ENCODE measurements at regions not wholly inside any gene's neighbourhood (a gene's known extent, or its start where the extent isn't known, plus 50 kb on each side); places are given as distances from the start of the nearest gene placed in this dataset.

GRCh38 chr20:50258790-50259483 is 68.3 kb downstream of the CEBPB start:
- DNase-seq, result no peak

DNA sequence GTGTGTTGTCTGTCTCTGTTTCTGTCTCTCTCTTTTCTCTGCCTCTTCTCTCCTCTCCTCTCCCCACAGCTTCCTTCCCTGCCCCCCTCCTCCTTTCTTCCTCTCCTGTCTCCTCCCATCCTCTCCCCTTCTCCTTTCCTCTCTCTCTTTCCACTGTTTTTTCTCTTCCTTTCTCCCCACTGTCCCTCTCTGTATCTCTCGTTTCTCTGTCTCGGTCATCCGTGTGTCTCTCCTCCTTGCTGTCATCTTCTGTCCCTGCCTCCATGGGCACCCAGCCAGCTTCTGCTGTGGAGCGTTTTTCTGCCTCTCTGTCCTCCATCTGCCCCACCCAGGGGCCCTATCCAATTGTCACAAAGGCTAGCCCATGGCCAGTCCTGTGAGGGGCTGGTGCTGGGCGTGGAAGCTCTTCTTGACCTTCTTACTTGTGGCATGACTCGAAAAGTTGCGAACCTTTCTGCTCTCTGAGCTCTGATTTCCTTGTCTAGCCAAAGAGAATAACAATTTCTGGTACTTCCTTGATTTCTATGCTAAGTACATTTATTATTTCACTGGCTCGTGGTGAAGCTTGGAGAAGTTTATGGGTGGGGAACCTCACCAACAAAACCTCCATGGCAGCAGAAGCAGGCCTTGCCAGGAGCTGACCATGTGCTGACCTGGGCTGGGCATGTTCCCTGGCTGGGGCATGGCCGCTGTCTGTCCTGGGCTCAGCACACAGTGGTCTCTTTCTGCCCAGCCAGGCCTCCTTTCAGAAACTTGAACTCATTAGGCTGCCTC is 69.3 kb downstream of the CEBPB start:
- DNase-seq, result no peak

- no peak for DNase-seq
These were observed 70.0 kb downstream of the CEBPB start for GRCh38 chr20:50260479-50261221.

DNA sequence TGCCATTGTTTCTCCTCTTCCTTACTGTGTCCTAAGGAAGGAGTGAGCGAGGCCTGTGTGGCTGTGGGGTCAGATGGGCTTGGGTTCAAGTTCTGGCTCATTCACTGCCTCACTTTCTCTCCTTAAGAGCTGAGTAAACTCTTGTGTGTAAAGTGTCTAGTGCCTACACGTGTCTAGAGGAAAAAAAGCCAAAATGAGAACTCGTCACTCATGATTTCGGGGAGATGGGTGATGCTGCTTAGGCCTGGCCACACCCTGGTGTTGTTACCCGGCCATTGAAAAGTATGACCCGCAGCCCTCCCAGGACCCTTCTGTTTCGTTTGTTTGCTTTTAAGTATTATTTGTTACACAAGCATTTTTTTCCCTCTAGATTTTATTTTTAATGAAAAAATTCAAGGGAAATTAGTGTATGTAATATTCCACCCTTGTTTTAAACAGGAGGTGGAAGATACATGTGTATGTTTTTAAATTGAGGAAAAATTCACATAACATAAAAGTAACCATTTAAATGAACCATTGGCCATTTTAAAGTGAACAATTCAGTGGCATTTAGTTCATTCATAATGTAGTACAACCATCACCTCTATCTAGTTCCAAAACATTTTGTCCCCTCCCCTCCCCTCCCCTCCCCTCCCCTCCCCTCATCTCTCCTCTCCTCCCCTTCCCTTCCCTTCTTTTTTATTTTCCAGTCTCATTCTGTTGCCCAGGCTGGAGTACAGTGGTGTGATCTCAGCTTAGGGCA is 71.0 kb downstream of the CEBPB start:
- no peak for DNase-seq

DNA sequence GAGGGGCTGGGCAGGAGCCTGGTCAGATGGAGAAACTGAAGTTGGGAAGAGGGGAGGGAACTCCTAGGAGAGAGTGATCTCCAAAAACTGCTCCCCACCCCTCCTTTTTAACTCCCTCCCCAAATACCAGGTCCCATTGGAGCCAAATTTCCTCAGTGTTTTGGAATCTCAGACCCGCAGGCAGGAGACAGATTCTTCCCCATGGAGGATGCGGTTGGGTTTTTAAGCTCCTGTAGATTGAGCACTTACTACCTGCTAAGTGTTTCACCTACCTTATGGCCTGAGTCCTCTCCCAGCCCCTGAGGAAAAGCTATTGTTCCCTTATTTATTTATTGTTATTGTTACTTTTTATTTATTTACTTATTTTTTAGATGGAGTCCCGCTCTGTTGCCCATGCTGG is 73.2 kb downstream of the CEBPB start:
- no peak for DNase-seq

DNA sequence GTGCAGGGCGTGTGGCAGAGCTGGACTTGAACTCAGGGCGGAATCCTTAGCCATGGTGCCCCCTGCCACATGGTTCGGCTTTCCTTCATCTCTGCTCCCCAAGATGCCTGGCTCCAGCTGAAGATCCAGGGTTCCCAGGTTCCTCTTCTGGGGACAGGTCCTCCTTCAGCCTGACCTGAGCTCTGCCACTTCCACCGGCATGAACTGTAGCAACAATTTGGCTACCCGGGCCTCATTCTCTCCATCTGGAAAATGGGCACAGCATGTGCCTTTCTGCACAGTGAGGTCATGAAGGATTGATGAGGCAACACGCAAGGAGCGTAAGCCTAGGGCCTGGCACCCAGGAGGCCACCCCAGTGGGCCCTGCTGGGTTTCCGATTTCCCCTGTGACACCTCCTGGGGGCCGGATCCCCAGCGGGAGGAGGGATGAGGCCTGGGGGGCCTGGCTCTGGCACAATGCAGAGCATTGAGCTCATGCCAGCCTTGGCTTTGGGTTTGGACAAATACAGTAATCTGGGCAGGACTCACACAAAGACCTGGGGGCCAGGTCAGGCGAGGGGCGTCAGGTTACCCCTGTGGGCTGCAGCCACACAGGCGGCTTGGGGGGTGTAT is 74.0 kb downstream of the CEBPB start:
- no peak for DNase-seq

DNA sequence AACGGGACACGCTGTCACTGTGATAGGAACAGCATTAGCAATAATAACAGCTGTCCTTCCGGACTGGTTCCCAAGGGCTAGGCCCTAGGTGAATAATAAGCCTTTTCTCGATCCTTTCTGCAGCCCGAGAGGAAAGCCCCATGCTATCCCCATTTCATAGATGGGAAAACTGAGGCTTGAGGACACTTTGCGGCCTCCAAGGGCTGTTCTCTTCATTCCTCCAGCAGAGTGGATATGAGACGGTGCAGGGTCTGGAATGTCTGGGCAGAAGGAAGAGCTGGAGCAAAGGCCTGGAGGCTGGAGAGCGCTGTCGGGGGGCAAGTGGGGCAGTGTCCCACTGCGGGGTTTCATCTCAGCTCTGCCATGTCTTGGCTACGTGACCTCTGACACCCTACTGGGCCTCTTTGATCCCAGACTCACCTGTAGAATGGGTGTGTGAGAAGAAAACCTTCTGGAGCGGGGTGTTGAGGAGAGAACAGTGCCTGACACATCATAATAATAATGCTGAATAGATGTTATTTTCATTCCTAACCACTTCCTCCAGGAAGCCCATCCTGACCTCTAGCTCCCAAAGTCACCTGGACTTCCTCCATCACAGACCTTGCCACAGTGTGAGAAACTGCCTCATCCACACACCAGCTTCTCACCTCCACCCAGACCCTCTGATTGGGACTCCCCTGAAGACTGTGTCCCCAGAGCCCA is 74.8 kb downstream of the CEBPB start:
- DNase-seq, result no peak

GRCh38 chr20:50266293-50267040 is 75.8 kb downstream of the CEBPB start:
- no peak for DNase-seq

GRCh38 chr20:50267041-50267865 is 76.6 kb downstream of the CEBPB start:
- DNase-seq, result no peak

DNA sequence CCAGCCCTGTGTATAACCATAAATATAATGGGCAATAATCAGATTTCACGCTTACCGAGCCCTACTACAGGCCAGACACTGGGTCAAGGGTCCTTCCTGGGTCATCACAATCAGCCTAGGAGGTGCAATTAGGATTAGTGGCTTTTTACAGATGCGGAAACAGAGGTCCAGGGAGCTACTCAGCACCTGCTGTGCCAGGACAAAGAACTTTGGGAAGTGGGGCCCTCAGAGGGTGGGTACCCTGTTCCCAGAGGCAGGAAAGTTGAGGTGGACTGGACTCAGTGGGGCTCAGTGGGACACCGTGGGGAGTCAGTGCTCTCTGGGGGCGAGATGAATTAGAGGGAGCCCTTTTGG is 77.2 kb downstream of the CEBPB start:
- DNase-seq, result no peak

- no peak for DNase-seq
These were observed 78.7 kb downstream of the CEBPB start for GRCh38 chr20:50269091-50270033.

GRCh38 chr20:50270034-50270395 is 79.4 kb downstream of the CEBPB start:
- DNase-seq, result no peak

DNA sequence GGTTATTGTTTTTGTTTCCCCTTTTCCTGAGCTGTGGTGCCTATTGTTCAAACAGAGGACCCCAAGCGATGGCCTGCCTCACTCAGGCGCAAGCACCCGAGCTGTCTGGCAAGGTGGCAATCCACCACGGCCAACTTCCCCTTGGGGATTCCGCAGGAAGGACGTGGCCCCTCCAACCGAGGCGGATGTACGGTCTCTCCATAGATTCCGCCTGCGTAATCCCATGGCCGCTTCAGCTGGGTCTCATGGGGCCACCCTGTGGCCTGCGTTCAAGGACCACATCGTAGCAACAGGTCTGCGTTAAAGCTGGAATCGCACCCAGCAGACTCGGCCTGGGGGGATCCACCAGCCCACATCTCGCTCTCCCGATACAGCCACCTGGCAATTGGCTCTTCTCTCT is 79.9 kb downstream of the CEBPB start:
- no peak for DNase-seq

- no peak for DNase-seq
These were observed 80.5 kb downstream of the CEBPB start for GRCh38 chr20:50271176-50271575.

DNA sequence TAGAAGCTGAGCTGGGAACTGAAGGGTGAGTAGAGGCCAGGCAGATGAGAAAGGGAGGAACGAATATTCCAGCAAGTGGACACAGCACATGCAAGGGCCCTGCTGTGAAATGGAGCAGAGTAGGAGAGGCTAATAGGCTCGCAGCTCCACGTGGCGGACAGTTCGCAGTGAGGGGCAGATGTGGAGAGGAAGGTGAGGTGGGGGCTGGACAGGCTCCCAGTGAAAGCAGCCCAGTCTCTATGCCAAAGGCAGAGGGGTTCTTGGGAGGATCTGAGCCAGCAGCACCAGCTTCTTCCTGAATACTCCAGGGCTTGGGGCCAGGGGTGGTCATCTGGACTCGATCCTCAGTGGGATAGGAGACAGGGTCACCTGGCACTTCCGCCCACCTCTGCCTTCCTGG is 81.0 kb downstream of the CEBPB start:
- no peak for DNase-seq

GRCh38 chr20:50272030-50272723 is 81.5 kb downstream of the CEBPB start:
- no peak for DNase-seq

- DNase-seq, result no peak
These were observed 82.3 kb downstream of the CEBPB start for GRCh38 chr20:50272724-50273446.

Data from activated CD4-positive, alpha-beta T cell treated with anti-CD3 and anti-CD28 coated beads, Interleukin-2, Interleukin-6, amounts not matched to agents 100 ng/mL and 50 ng/mL, durations not matched to agents 16 hours and 8 hours (primary cell).